ENCODE measurements at regions not wholly inside any gene's neighbourhood (a gene's known extent, or its start where the extent isn't known, plus 50 kb on each side); places are given as distances from the start of the nearest gene placed in this dataset.

GRCh38 chr10:108544500-108545120, 1378.7 kb downstream of the XPNPEP1 start:
- TF ChIP-seq POLR2AphosphoS5 (IDR thresholded peaks at IDR 0.05; ENCODE audit: low read depth, low read length) (no peak), TCF7L2 (IDR thresholded peaks at IDR 0.05; ENCODE audit: low read depth, low read length) (no peak)
- TF ChIP-seq, protein P1, sequence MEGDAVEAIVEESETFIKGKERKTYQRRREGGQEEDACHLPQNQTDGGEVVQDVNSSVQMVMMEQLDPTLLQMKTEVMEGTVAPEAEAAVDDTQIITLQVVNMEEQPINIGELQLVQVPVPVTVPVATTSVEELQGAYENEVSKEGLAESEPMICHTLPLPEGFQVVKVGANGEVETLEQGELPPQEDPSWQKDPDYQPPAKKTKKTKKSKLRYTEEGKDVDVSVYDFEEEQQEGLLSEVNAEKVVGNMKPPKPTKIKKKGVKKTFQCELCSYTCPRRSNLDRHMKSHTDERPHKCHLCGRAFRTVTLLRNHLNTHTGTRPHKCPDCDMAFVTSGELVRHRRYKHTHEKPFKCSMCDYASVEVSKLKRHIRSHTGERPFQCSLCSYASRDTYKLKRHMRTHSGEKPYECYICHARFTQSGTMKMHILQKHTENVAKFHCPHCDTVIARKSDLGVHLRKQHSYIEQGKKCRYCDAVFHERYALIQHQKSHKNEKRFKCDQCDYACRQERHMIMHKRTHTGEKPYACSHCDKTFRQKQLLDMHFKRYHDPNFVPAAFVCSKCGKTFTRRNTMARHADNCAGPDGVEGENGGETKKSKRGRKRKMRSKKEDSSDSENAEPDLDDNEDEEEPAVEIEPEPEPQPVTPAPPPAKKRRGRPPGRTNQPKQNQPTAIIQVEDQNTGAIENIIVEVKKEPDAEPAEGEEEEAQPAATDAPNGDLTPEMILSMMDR (IDR thresholded peaks at IDR 0.05): peak; percentile 96

All from Panc1 (cell line).